Esophagus muscularis mucosa (tissue), 4 donors: ENCODE measurements at regions not wholly inside any gene's neighbourhood (a gene's known extent, or its start where the extent isn't known, plus 50 kb on each side); places are given as distances from the start of the nearest gene placed in this dataset.

Experiments
- DNase-seq: peaks from one replicate; pipeline ENCODE4 v3.0.0-alpha.2; 2017; ENCODE audit errors: extremely low spot score
- H3K27ac ChIP-seq, 4 donors: fragments of 200-600 bp; sonication (generic); replicated peaks in 1 of 4; 1 replicate in 3 of 4; 2 replicates in 1 of 4; pipeline ENCODE4 v1.5.1; 2016 to 2019; ENCODE audit warnings: mild to moderate bottlenecking in 1 of 4
- H3K27me3 ChIP-seq, 4 donors: fragments of 200-600 bp; sonication (generic); one replicate each; pipeline versions ENCODE4 v1.5.1 to v1.6.0; 2016 to 2019
- H3K36me3 ChIP-seq, 4 donors: fragments of 200-600 bp; sonication (generic); one replicate each; pipeline ENCODE4 v1.5.1; 2016 to 2019
- H3K4me1 ChIP-seq, 4 donors: fragments of 200-600 bp; sonication (generic); one replicate each; pipeline ENCODE4 v1.5.1; 2016 to 2019
- H3K4me3 ChIP-seq, 4 donors: fragments of 200-600 bp; sonication (generic); 1 replicate in 2 of 4; 2 replicates in 2 of 4; pipeline ENCODE4 v1.5.1; 2016 to 2019; ENCODE audit warnings: mild to moderate bottlenecking in 4 of 4, moderate library complexity in 1 of 4
- H3K9me3 ChIP-seq, 4 donors: fragments of 200-600 bp; sonication (generic); 1 replicate in 3 of 4; 2 replicates in 1 of 4; pipeline ENCODE4 v1.5.1; 2016 to 2019
- EP300 ChIP-seq: sonication (generic); formaldehyde crosslinking; IDR thresholded peaks from one replicate; pipeline ENCODE4 v1.6.1; 2017; ENCODE audit warnings: antibody characterized with exemption
- POLR2A ChIP-seq: fragments of 450-650 bp; IDR thresholded peaks from one replicate; pipeline ENCODE4 v1.6.1; 2017; ENCODE audit warnings: antibody characterized with exemption, moderate library complexity, mild to moderate bottlenecking, low read depth
- POLR2AphosphoS5 ChIP-seq, 2 donors: sonication (generic); formaldehyde crosslinking; IDR thresholded peaks; one replicate each; pipeline ENCODE4 v1.6.1; 2017; ENCODE audit warnings: antibody characterized with exemption in 2 of 2
- WGBS: methylation state at CpG from one replicate; pipeline ENCODE4 v1.1.5; 2018; 5-methylcytosine and 5-hydroxymethylcytosine counted together
- intact Hi-C: fragments of 100-400 bp; cut with DNase I; formaldehyde crosslinking; loops from one replicate; pipeline ENCODE4 v1.15.1; 2023
- TF ChIP-seq, protein P1 (sequence below), 3 experiments: fragments of 200-600 bp in 2 of 3; fragments of 450-650 bp in 1 of 3; sonication (generic) in 2 of 3; IDR thresholded peaks; one replicate each; pipeline ENCODE4 v1.5.1; 2017 to 2019; ENCODE audit warnings: antibody characterized with exemption in 3 of 3, mild to moderate bottlenecking in 2 of 3, moderate library complexity in 1 of 3

DNA sequence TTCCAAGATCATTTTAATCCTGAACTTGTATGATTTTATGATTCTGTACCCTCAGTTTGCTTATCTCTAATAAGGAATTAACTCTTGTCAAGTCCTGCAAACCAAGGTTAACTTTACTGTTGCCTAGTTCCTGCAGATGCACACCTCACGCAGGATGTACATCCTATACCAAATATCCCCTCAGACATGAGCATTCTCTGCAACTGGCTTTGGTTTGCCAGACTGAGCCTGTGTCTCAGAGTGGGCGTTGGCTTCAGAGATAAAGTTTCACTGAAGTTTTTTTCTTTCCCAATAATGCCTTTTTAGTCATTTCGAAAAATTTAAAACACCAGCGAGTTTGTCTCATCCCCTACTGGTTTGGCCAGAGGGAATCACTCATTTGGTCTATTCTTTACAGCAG lies 173.9 kb downstream of the NR2F2 start:
- 71% methylated on average over 4 of the region's 4 CpGs for WGBS
- no peaks in the 10 kb centered on the region for H3K9me3 ChIP-seq

DNA sequence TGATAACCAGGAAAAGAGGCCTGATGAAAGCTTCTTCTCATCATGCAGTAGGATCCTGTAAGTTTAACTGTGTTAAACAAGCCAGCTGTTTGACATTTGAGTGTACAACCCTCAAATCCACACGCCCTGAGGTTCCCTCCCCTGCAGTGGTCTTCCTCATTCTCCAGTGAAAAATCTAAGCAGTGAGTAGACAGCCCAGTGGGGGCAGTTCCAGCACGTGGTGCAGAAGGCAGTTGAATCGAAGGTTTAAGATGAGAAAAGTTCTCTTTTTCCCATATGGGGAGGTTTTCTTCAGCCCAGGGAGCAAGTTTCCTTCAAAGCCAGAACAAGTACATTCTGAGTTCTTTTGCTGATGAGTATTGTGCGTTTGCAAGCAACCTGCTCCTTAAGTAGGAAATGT lies 174.5 kb downstream of the NR2F2 start:
- Histone ChIP-seq H3K4me1 (no peaks in the 10 kb centered on the region), H3K9me3 (no peaks in the 10 kb centered on the region), H3K27ac (no peak overlapping the region), H3K27me3 (no peaks in the 10 kb centered on the region), H3K4me3 (no peak overlapping the region), H3K36me3 (no peaks in the 10 kb centered on the region)
- 69% methylated on average over 4 of the region's 4 CpGs for WGBS
- intact Hi-C loops = no loop called here
- DNase-seq = peak; percentile 37
- no peak for TF ChIP-seq POLR2A
- TF ChIP-seq, protein P1, sequence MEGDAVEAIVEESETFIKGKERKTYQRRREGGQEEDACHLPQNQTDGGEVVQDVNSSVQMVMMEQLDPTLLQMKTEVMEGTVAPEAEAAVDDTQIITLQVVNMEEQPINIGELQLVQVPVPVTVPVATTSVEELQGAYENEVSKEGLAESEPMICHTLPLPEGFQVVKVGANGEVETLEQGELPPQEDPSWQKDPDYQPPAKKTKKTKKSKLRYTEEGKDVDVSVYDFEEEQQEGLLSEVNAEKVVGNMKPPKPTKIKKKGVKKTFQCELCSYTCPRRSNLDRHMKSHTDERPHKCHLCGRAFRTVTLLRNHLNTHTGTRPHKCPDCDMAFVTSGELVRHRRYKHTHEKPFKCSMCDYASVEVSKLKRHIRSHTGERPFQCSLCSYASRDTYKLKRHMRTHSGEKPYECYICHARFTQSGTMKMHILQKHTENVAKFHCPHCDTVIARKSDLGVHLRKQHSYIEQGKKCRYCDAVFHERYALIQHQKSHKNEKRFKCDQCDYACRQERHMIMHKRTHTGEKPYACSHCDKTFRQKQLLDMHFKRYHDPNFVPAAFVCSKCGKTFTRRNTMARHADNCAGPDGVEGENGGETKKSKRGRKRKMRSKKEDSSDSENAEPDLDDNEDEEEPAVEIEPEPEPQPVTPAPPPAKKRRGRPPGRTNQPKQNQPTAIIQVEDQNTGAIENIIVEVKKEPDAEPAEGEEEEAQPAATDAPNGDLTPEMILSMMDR (IDR thresholded peaks at IDR 0.05) = no peak
- no peak for TF ChIP-seq POLR2AphosphoS5 (IDR thresholded peaks at IDR 0.05)
- no peak for TF ChIP-seq EP300

More for the DNA sequence above, 173.9 kb downstream of the NR2F2 start:
- no peak overlapping the region for H3K27ac ChIP-seq
- H3K27me3 ChIP-seq = no peaks in the 10 kb centered on the region
- H3K36me3 ChIP-seq = no peaks in the 10 kb centered on the region
- TF ChIP-seq, protein P1 (IDR thresholded peaks at IDR 0.05) = no peak
- no peak for TF ChIP-seq EP300
- no peak for TF ChIP-seq POLR2A
- no peak for TF ChIP-seq POLR2AphosphoS5 (IDR thresholded peaks at IDR 0.05)
- no peak overlapping the region for H3K4me3 ChIP-seq
- H3K4me1 ChIP-seq = no peaks in the 10 kb centered on the region
- DNase-seq = peak; percentile 37
- intact Hi-C loops = no loop called here

DNA sequence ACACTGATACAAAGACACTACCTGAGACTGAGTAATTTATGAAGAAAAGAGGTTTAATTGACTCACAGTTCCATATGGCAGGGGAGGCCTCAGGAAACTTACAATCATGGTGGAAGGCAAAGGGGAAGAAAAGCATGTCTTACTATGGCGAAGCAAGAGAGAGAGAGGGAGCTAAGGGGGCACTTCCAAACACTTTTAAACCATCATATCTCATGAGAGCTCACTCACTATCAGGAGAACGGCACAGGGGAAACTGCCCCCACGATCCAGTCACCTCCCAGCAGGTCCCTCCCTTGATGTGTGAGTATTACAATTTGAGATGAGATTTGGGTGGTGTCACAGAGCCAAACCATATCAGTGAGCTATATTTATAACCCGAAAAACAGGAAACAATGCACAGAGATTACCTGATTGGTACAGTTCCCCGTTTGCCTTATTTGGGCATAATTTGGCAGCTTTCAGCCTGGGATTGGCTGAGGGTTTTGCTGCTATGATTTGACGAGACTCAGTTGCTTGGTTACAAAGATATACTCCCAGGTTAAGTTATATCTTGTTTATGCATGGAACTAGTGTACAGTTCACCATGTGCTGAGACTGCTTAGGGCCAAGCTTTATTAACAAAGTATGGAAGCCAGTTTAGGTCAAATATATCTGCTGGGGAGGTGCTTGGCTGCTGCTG lies 184.2 kb downstream of the NR2F2 start:
- TF ChIP-seq EP300 = no peak
- TF ChIP-seq, protein P1 (IDR thresholded peaks at IDR 0.05) = no peak
- TF ChIP-seq POLR2A = no peak
- no peak for TF ChIP-seq POLR2AphosphoS5 (IDR thresholded peaks at IDR 0.05)
- H3K4me3 ChIP-seq = no peak overlapping the region
- WGBS = 78% methylated on average over 6 of the region's 6 CpGs
- no peaks in the 10 kb centered on the region for H3K27me3 ChIP-seq
- DNase-seq = peak; percentile 57
- no peaks in the 10 kb centered on the region for H3K4me1 ChIP-seq
- no peaks in the 10 kb centered on the region for H3K36me3 ChIP-seq
- intact Hi-C loops = no loop called here
- H3K9me3 ChIP-seq = no peaks in the 10 kb centered on the region
- no peak overlapping the region for H3K27ac ChIP-seq

DNA sequence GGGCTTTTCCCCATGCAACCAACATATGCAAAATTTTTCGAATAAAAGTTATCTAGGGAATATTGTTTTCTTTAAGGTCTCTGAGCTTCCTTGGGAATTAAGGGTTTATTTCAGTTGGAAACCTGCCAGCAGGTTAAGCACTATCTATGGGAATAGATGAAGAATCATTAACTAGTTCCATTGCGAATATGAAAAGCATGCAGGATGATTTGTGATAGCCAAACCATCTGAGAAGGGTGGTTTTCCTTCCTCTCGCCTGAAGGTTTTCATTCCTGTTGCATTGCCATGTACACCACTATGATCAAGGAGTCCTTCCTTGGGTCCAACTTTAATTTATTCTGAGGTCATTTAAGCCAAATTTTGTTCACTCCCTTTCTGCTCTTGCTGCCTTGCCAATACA lies 184.9 kb downstream of the NR2F2 start:
- intact Hi-C loops = no loop called here
- Histone ChIP-seq H3K4me1 (no peaks in the 10 kb centered on the region), H3K4me3 (no peak overlapping the region), H3K27me3 (no peaks in the 10 kb centered on the region), H3K9me3 (no peaks in the 10 kb centered on the region), H3K36me3 (no peaks in the 10 kb centered on the region), H3K27ac (no peak overlapping the region)
- WGBS = 76% methylated on average over 3 of the region's 3 CpGs
- TF ChIP-seq EP300 (no peak), POLR2A (no peak), POLR2AphosphoS5 (IDR thresholded peaks at IDR 0.05) (no peak)
- TF ChIP-seq, protein P1 (IDR thresholded peaks at IDR 0.05) = no peak
- peak; percentile 12 for DNase-seq

DNA sequence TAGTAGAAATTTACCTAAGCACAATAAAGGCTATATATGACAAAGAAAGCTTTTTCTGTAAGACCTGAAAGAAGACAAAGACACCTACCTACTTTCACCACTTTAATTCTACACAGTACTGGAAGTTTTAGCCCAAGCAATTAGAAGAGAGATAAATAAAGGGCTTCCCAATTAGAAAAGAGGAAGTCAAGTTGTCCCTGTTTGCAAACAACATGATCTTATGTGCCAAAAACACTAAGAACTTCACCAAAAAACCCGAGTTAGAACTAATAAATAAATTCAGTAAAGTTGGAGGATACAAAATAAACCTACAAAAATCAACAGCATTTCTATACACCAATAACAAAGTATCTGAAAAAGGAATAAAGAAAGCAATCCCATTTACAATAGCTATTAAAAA lies 190.9 kb downstream of the NR2F2 start:
- no peaks in the 10 kb centered on the region for H3K4me1 ChIP-seq
- WGBS = 76% methylated on average over 1 of the region's 1 CpG
- H3K27ac ChIP-seq = no peak overlapping the region
- H3K27me3 ChIP-seq = peaks cover 0 to 3% (median 0%) of the 10 kb centered on the region in 4 donors
- H3K9me3 ChIP-seq = peaks cover 0 to 19% (median 17%) of the 10 kb centered on the region in 4 donors
- no peaks in the 10 kb centered on the region for H3K36me3 ChIP-seq
- TF ChIP-seq POLR2AphosphoS5 (IDR thresholded peaks at IDR 0.05) = no peak
- TF ChIP-seq POLR2A = no peak
- TF ChIP-seq EP300 = no peak
- TF ChIP-seq, protein P1 (IDR thresholded peaks at IDR 0.05) = no peak
- intact Hi-C loops = no loop called here
- DNase-seq = no peak
- H3K4me3 ChIP-seq = no peak overlapping the region
